ENCODE measurements at regions not wholly inside any gene's neighbourhood (a gene's known extent, or its start where the extent isn't known, plus 50 kb on each side); places are given as distances from the start of the nearest gene placed in this dataset.

- TF ChIP-seq CTCF (IDR thresholded peaks at IDR 0.05): no peak
- no peak for TF ChIP-seq POLR2A (IDR thresholded peaks at IDR 0.05)
These were observed 1547.6 kb downstream of the NLGN4Y start for GRCh38 chrY:16071957-16072356.
